ENCODE measurements at regions not wholly inside any gene's neighbourhood (a gene's known extent, or its start where the extent isn't known, plus 50 kb on each side); places are given as distances from the start of the nearest gene placed in this dataset.

DNA sequence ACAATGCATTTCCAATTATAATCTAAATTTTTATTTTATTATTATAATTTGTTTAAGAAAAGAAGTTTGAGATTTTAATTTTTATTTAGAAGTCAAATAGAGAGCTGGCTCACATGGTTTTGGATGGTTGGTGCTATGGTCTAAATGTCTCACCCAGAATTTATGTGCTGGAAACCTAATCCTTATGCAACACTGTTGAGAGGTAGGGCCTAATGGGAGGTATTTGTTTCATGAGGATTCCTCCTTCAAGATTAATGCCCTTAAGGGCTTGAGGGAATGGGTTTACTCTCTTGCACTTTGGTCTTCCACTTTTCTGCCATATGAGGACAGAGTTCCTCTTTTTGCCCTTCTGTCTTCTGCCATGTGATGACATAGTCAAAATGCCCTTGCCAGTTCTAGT, 960.5 kb upstream of the IGFBP7 start:
- no peak overlapping the region for H3K4me3 ChIP-seq (ENCODE audit: low read depth, low read length)
- in situ Hi-C loops (cut with HindIII; ENCODE audit: low sequenced_read_pairs), result no loop called here
- no peak for DNase-seq (ENCODE audit: low read depth, low spot score)
- TF ChIP-seq, protein P1, sequence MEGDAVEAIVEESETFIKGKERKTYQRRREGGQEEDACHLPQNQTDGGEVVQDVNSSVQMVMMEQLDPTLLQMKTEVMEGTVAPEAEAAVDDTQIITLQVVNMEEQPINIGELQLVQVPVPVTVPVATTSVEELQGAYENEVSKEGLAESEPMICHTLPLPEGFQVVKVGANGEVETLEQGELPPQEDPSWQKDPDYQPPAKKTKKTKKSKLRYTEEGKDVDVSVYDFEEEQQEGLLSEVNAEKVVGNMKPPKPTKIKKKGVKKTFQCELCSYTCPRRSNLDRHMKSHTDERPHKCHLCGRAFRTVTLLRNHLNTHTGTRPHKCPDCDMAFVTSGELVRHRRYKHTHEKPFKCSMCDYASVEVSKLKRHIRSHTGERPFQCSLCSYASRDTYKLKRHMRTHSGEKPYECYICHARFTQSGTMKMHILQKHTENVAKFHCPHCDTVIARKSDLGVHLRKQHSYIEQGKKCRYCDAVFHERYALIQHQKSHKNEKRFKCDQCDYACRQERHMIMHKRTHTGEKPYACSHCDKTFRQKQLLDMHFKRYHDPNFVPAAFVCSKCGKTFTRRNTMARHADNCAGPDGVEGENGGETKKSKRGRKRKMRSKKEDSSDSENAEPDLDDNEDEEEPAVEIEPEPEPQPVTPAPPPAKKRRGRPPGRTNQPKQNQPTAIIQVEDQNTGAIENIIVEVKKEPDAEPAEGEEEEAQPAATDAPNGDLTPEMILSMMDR (IDR thresholded peaks at IDR 0.05; ENCODE audit: low read depth, low read length), result no peak

DNA sequence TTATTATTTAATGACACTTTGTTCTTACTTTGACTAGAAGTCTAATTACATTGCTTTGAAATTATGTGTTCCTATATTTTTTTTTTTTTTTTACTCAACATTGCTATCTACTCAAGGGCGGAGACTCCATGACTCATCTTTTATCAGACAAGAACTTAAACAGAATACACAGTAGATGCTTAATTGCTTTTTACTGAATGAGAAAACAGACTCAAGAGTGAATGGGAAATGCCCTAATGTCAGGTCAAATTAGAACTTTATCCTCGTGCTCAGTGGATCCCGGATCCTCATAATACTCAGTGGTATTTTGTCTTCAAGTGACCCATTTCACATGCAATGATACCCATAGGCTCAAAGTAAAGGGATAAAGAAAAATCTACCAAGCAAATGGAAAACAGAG, 954.5 kb upstream of the IGFBP7 start:
- no peak overlapping the region for H3K4me3 ChIP-seq (ENCODE audit: low read depth, low read length)
- TF ChIP-seq, protein P1 (IDR thresholded peaks at IDR 0.05; ENCODE audit: low read depth, low read length), result no peak
- DNase-seq (ENCODE audit: low read depth, low spot score), result no peak
- in situ Hi-C loops (cut with HindIII; ENCODE audit: low sequenced_read_pairs), result no loop called here

DNA sequence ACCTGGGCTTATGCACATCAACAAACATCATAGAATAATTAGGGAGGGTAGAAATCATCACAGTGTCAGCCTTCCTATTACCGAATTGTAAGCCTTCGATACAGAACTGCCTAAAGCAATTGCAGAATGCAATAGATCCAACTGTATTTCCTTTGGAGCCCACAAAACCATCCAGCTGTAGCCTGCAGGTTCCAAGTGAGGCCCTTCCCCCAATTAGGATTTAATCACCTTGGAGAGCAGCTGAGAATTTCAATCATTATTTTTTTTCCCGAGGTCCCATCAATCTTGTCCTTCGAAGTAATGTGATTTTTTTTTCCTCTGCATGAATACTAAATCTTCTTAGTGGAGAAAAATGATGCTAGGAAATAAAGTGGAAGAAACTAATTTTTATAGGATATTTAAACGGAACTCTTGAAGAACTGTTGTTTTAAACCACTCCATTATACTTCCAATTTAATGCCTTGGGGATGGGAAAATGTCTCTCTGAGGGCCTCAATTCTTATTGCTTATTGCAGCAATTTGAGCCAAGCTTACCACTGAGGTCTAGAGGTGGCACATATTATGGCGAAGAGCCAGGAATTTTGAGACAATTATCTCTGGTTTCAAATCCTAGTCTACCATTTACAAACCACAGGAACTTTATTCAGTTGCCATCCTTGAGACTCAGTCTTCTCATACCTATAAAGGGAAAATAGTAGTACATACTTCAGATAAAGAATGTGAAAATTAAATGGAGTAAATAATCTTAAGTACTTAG, 953.4 kb upstream of the IGFBP7 start:
- DNase-seq (ENCODE audit: low read depth, low spot score), result no peak
- TF ChIP-seq, protein P1 (IDR thresholded peaks at IDR 0.05; ENCODE audit: low read depth, low read length), result no peak
- H3K4me3 ChIP-seq (ENCODE audit: low read depth, low read length), result no peak overlapping the region
- in situ Hi-C loops (cut with HindIII; ENCODE audit: low sequenced_read_pairs), result no loop called here

- H3K4me3 ChIP-seq (ENCODE audit: low read depth, low read length), result no peak overlapping the region
- DNase-seq (ENCODE audit: low read depth, low spot score), result no peak
- TF ChIP-seq, protein P1 (IDR thresholded peaks at IDR 0.05; ENCODE audit: low read depth, low read length), result no peak
- in situ Hi-C loops (cut with HindIII; ENCODE audit: low sequenced_read_pairs), result no loop called here
Observed at GRCh38 chr4:58061967-58062366, 951.8 kb upstream of the IGFBP7 start.

DNA sequence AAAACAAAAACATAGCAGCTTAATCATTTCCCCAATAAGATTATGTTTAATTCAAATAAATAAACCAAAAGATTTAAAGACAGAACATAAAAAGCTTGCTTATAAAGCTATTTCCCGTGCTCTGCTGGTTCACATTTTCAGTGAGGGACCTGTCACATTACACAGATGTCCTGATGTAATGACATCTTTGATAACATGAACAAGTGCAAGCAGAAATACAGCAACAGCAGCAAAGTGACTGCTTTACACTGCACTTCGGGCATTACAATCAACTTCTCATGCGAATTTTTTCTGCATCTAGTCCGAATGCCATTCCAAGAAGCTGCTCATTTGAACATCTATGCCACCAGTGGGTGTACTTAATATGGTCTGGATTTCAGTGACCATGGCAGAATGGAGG, 940.3 kb upstream of the IGFBP7 start:
- in situ Hi-C loops (cut with HindIII; ENCODE audit: low sequenced_read_pairs), result no loop called here
- DNase-seq (ENCODE audit: low read depth, low spot score), result no peak
- no peak overlapping the region for H3K4me3 ChIP-seq (ENCODE audit: low read depth, low read length)
- TF ChIP-seq, protein P1 (IDR thresholded peaks at IDR 0.05; ENCODE audit: low read depth, low read length), result no peak

DNA sequence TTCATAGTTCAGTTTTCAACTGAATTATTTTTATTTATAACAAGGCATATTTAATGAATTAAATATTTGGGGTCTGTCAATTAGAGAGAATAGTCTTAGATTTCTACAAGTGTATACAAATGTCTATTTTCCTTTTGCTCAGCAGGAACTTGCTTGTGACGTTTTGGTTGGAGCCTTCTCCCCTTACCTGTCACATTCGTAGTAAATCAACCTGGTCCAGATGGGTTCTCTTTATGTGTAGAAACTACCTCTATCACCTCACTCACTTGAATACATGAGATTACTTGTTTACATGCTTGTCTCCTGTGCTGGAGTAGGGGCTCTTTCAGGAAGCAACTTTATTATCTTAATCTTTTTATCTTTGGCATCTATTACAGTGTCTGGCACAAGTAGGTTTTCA, 938.3 kb upstream of the IGFBP7 start:
- DNase-seq (ENCODE audit: low read depth, low spot score), result no peak
- H3K4me3 ChIP-seq (ENCODE audit: low read depth, low read length), result no peak overlapping the region
- TF ChIP-seq, protein P1 (IDR thresholded peaks at IDR 0.05; ENCODE audit: low read depth, low read length), result no peak
- in situ Hi-C loops (cut with HindIII; ENCODE audit: low sequenced_read_pairs), result no loop called here
